K562 (cell line): ENCODE measurements at regions not wholly inside any gene's neighbourhood (a gene's known extent, or its start where the extent isn't known, plus 50 kb on each side); places are given as distances from the start of the nearest gene placed in this dataset.

Source experiments
- ATAC-seq: fragments of 200-7000 bp; cut with Tn5 transposase; 3 replicates; pipeline ENCODE4 v1.9.1; 2020; ENCODE audit warnings: moderate library complexity
- BruUV-seq: library from RNA; stranded (reverse); fragments of 400-500 nt; replicated peaks from 2 replicates; lab custom pipeline; 2021; lab: Mats Ljungman, UMichigan
- CTCF ChIA-PET: fragments of 300-600 bp; formaldehyde crosslinking; extraction: SDS; loops from one replicate; lab custom pipeline; 2021; ENCODE audit warnings: low intra/inter-chr PET ratio; lab: Yijun Ruan, JAX
- POLR2A ChIA-PET: fragments of 300-600, 350-650 bp; sonication (Branson Sonifier 250); formaldehyde crosslinking; extraction: SDS; loops from one replicate; lab custom pipeline; 2021; ENCODE audit warnings: antibody characterized with exemption, inconsistent platforms; lab: Yijun Ruan, JAX
- DNase-seq, 4 experiments: peaks; one replicate each; pipeline versions ENCODE4 v3.0.0 to v3.0.0-alpha.2; 2011 to 2018; ENCODE audit warnings: low spot score in 3 of 4, mixed read lengths in 3 of 4; ENCODE audit errors: extremely low read depth in 1 of 4
- FAIRE-seq: peaks from 2 replicates; lab custom pipeline; 2011; peaks lifted over from hg19 to GRCh38; lab: Jason Lieb, UNC
- H2AFZ ChIP-seq: 2 replicates; pipeline ENCODE4 v1.6.0; 2011; ENCODE audit warnings: low read depth, low read length, control low read depth, inconsistent platforms
- H3K27ac ChIP-seq: fragments of 200-600 bp; 3 replicates; pipeline ENCODE4 v1.8.0; 2011; ENCODE audit warnings: low read depth, mild to moderate bottlenecking, control low read depth, inconsistent platforms, low read length, moderate library complexity, mixed read lengths; ENCODE audit errors: extremely low read depth
- H3K27me3 ChIP-seq, 2 experiments: fragments of 300-600 bp in 1 of 2; 2 replicates in 1 of 2; 3 replicates in 1 of 2; pipeline versions ENCODE4 v1.6.0 to v1.8.0; 2011; ENCODE audit warnings: inconsistent platforms in 2 of 2, low read length in 2 of 2, mild to moderate bottlenecking in 1 of 2, mixed read lengths in 1 of 2, moderate library complexity in 1 of 2; ENCODE audit not compliant: control insufficient read depth in 2 of 2, insufficient read depth in 2 of 2
- H3K36me3 ChIP-seq: fragments of 300-600 bp; 3 replicates; pipeline ENCODE4 v1.8.0; 2011; ENCODE audit warnings: mild to moderate bottlenecking, low read length, inconsistent platforms; ENCODE audit not compliant: control insufficient read depth, insufficient read depth
- H3K4me1 ChIP-seq, 2 experiments: fragments of 200-600 bp in 1 of 2; replicated peaks in 1 of 2; 2 replicates in 1 of 2; 3 replicates in 1 of 2; pipeline versions ENCODE4 v1.5.1 to v1.8.0; 2011; ENCODE audit warnings: inconsistent platforms in 2 of 2, low read length in 2 of 2, mild to moderate bottlenecking in 1 of 2, mixed read lengths in 1 of 2, moderate library complexity in 1 of 2; ENCODE audit not compliant: control insufficient read depth in 2 of 2, insufficient read depth in 2 of 2
- H3K4me2 ChIP-seq: 2 replicates; pipeline ENCODE4 v1.6.1; 2011; ENCODE audit warnings: low read length, control low read depth, inconsistent platforms, mixed read lengths; ENCODE audit not compliant: insufficient read depth
- H3K4me3 ChIP-seq: fragments of 200-600 bp; sonication (generic), shearing (Covaris generic); 2 replicates; pipeline ENCODE4 v1.5.1; 2016; ENCODE audit warnings: control low read depth, inconsistent platforms
- H3K79me2 ChIP-seq: fragments of 200-600 bp; 3 replicates; pipeline ENCODE4 v1.8.0; 2011; ENCODE audit warnings: low read length, inconsistent platforms; ENCODE audit not compliant: control insufficient read depth, insufficient read depth
- H3K9ac ChIP-seq, 2 experiments: 2 replicates each; pipeline versions ENCODE4 v1.6.0 to v1.6.1; 2011; ENCODE audit warnings: low read depth in 2 of 2, low read length in 2 of 2, control low read depth in 1 of 2, inconsistent platforms in 1 of 2, mild to moderate bottlenecking in 1 of 2, mixed read lengths in 1 of 2; ENCODE audit not compliant: insufficient read depth in 1 of 2
- H3K9me1 ChIP-seq: one replicate; pipeline ENCODE4 v1.6.0; 2011; ENCODE audit warnings: inconsistent platforms, mild to moderate bottlenecking, low read length, moderate library complexity; ENCODE audit not compliant: control insufficient read depth, insufficient read depth
- H3K9me3 ChIP-seq: replicated peaks from 2 replicates; pipeline ENCODE4 v1.5.1; 2011; ENCODE audit warnings: low read depth, low read length, inconsistent platforms; ENCODE audit not compliant: control insufficient read depth, insufficient read depth
- H4K20me1 ChIP-seq: replicated peaks from 2 replicates; pipeline ENCODE4 v1.6.1; 2011; ENCODE audit warnings: low read length, inconsistent platforms, mixed read lengths; ENCODE audit not compliant: control insufficient read depth, insufficient read depth
- ARID3B ChIP-seq: fragments of 250-450 bp; sonication (Bioruptor Pico); IDR thresholded peaks from 2 replicates; pipeline ENCODE4 v1.4.0; 2020; ENCODE audit warnings: borderline replicate concordance
- STAT5A ChIP-seq: IDR thresholded peaks from 2 replicates; pipeline ENCODE4 v1.6.1; 2012; ENCODE audit warnings: low read length, inconsistent platforms, borderline replicate concordance
- ZBTB40 ChIP-seq, 2 experiments: fragments of 450-650 bp in 1 of 2; sonication (generic) in 1 of 2; formaldehyde crosslinking in 1 of 2; IDR thresholded peaks; 2 replicates each; pipeline versions ENCODE4 v1.7.1 to v1.9.0; 2016 to 2022; ENCODE audit warnings: inconsistent platforms in 1 of 2, mild to moderate bottlenecking in 1 of 2, missing genetic modification reagents in 1 of 2
- ZNF551 ChIP-seq: fragments of 250-450 bp; sonication (Bioruptor Pico); IDR thresholded peaks from 2 replicates; pipeline ENCODE4 v1.5.0; 2021; ENCODE audit warnings: mild to moderate bottlenecking, moderate library complexity
- WGBS: fragments of 100-300 bp; shearing (Covaris generic); methylation state at CpG from one replicate; pipeline ENCODE4 v1.1.6; 2016; ENCODE audit warnings: low coverage, mixed read lengths; ENCODE audit not compliant: insufficient coverage; ENCODE audit errors: missing lambda C conversion rate; 5-methylcytosine and 5-hydroxymethylcytosine counted together
- in situ Hi-C: fragments of 300-500 bp; cut with MboI; formaldehyde crosslinking; loops from 4 replicates; pipeline ENCODE4 v1.15.0; 2018; ENCODE audit warnings: inconsistent platforms, mixed read lengths
- intact Hi-C: fragments of 100-400 bp; cut with micrococcal nuclease; formaldehyde crosslinking; loops from 2 replicates; pipeline ENCODE4 v1.14.2; 2022

GRCh38 chr14:65802196-65802595, 389.7 kb downstream of the FUT8 start:
- intact Hi-C loops, result no loop called here
- in situ Hi-C loops, result no loop called here
- DNase-seq, result no peak
- Histone ChIP-seq H3K9ac (no peak overlapping the region), H3K4me2 (no peak overlapping the region), H3K27ac (no peak overlapping the region), H3K9me3 (no peaks in the 10 kb centered on the region), H3K4me3 (no peak overlapping the region), H4K20me1 (no peaks in the 10 kb centered on the region), H3K79me2 (no peaks in the 10 kb centered on the region), H3K27me3 (peaks cover 0 to 20% of the 10 kb centered on the region in 2 experiments; a peak in 3 of 5 replicates), H3K4me1 (no peaks in the 10 kb centered on the region), H2AFZ (no peak overlapping the region), H3K36me3 (no peaks in the 10 kb centered on the region), H3K9me1 (no peaks in the 10 kb centered on the region)
- no peak for FAIRE-seq
- ChIA-PET POLR2A (interaction anchor here (0.5 kb wide), 1 partner anchor 156 kb away, joined by 3 read pairs; no protein-coding TSS in a partner anchor), CTCF (no interaction called here)
- 0% methylated on average over 2 of the region's 2 CpGs for WGBS
- no TSS peak for BruUV-seq
- no peak for ATAC-seq
- TF ChIP-seq ARID3B (CRISPR knock-in tag) (no peak), STAT5A (no peak), ZBTB40 (IDR thresholded peaks at IDR 0.05) (no peak), ZBTB40 (CRISPR knock-in tag; IDR thresholded peaks at IDR 0.05) (no peak), ZNF551 (CRISPR knock-in tag) (no peak)
- TF ChIP-seq, all 486 proteins: peak for 0
